GM18507 (cell line): ENCODE measurements at regions not wholly inside any gene's neighbourhood (a gene's known extent, or its start where the extent isn't known, plus 50 kb on each side); places are given as distances from the start of the nearest gene placed in this dataset.
"Not testable (repeated sequence)": the region's sequence is repeated elsewhere in the genome, so short reads cannot be mapped to it uniquely, and the experiment has no call there.

Experiments used
- DNase-seq: peaks from one replicate; pipeline ENCODE4 v3.0.0; 2011; ENCODE audit warnings: low read depth; ENCODE audit not compliant: insufficient read length; ENCODE audit errors: extremely low spot score
- FAIRE-seq: peaks from 2 replicates; lab custom pipeline; 2011; peaks lifted over from hg19 to GRCh38; lab: Jason Lieb, UNC

DNA sequence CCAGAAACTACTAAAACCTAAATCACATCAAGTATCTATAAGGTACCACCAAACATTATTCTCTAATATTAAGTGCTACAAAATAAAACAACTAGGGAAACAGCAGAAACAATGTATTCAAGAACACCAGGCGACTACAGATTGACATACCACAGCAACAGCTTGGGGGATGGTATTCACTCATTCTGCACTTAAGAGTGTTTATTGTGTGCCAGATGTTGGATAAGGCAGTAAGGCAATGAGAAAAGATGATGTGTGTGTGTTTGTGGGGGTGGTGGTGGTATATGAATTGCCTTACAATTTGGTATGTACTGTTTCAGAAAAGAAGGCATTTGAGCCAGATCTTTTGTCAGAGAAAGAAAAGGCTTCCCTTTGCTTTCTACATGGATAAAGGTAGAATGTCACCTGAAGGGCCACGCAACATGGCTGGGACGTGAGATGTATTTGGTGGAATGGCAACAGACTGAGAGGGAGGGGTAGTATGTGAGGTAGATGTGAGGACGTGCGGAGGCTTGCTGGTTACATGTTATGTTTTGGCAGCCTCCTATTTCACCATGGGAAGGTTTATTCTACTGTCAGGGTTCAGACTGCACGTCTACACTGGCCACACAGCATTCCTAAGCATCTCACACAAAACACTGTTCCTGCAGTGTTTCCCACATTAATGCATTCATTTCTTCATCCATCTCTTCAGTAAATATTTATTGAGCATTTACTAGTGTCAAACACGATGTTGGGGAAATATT is 300.7 kb downstream of the KLF12 start:
- DNase-seq, result no peak
- no peak for FAIRE-seq

DNA sequence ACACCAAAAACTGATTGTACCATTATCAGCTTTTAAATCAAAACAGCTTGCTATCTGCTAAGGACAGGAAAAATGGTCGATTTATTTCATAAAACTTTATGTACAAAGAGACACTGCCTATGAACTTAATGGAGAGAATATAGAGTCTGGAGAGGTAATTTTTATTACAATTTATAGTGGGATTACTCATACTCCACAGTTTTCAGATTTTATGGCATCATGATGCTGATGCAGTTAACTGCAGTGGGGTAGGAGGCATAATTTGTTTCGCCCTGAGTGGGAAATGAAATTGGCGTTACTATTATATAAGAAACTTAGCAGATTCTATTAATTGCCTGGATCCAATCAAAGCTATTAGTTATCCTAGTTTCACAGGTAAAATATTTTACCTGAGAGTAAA is 301.4 kb downstream of the KLF12 start:
- FAIRE-seq (no peak), DNase-seq (no peak)

DNA sequence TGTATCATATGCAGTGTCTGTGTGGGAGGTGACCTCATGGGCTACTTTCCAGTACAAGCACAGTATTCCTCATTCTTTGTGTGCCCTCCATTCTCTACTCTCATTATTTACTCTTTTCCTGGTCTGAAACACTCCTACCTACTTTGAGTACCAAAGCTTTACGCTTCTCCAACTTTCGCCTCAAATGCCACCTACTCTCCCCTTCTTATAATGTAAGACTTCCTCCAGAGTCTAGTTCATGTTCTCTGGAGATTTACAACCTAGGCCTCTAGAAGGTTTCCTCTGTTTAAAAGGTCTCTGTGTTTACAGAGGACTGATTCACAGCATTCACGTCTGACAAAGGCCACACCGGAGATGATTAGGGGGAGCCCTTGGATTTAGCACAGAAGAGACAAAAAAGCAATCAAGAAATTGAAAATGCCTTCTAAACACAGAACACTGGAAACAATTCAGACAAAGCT is 302.0 kb downstream of the KLF12 start:
- DNase-seq, result no peak
- FAIRE-seq, result no peak

DNA sequence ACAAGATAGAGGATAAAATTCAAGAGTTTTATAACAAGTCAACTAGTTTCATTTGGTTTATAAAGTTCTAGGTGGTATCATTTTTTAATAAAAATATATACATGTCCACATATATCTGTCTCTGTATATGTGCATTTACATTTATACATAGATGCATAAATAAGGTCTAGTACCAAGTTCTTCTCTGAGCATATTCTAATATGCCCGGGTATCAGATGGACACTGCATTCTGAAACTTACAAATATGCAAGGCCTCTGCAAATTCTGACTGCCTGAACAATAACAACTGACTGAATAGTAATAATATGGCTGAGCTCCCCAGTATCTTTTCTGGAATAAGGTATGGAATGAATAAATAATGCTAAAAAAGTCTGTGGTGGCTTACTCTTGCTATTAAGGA is 304.8 kb downstream of the KLF12 start:
- no peak for DNase-seq
- FAIRE-seq, result no peak

DNA sequence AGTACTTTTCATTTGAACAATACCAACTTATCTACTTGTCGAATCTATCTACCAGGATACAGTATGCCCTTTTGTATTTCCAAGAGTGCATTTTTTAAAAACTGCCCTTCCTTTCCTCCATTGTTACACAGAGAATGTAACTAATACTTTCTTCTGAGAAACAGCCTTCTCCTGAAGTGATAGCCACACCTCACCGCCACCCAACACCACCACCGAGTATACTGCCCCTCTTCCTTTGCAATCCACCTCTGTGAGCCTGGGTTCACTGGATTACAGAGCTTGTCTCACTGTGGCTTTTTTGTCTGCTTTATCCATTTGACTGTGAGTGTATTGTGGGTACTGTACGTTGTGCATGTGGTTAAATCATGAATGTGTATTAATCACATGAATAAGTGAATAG is 305.4 kb downstream of the KLF12 start:
- FAIRE-seq (peak; percentile 12), DNase-seq (no peak)

- FAIRE-seq (no peak), DNase-seq (no peak)
Measured at GRCh38 chr13:73827434-73827833, 306.8 kb downstream of the KLF12 start.

- no peak for DNase-seq
- no peak for FAIRE-seq
Measured at GRCh38 chr13:73825143-73825542, 309.1 kb downstream of the KLF12 start.

GRCh38 chr13:73822668-73823592 is 311.3 kb downstream of the KLF12 start:
- FAIRE-seq, result no peak
- DNase-seq, result no peak

DNA sequence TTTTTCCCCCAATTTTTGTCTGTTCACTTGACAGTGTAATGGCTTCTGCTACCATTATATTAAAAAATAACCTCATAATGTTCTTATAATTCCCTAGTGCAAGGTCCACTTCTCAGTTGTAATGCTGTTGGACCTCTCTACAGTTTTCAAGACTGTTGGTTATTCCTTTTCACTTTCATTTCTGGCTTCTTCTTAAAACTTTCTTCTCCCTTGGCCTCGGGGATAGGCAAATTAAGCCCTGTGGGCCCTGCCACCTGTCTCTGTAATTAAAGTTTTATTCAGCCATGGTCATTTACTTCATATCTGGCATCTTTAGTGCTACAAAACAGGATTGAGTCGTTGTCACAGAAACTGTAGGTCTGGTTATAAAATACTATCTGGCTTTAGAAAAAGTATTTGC is 313.5 kb downstream of the KLF12 start:
- DNase-seq (no peak), FAIRE-seq (no peak)

GRCh38 chr13:73820285-73820684 is 313.9 kb downstream of the KLF12 start:
- FAIRE-seq, result no peak
- no peak for DNase-seq

DNA sequence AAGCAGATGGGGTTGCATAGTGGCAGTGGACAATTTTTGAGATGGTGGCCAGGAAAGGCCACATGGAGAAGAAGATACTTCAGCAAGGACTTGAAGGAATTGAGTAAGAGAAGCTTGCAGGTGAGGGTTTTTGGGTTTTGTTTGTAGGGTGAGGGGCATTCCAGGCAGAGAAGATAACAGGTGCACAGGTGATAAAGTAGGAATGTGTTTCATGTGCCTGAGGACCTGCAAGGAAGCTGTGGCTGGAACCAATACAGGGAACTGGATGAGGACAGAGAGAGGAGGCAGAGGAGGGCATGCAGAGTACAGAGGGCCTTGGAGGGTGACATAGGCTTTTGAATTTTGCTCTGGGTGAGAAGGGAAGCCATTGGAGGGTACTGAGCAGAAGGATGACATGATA is 314.5 kb downstream of the KLF12 start:
- FAIRE-seq, result no peak
- no peak for DNase-seq

- DNase-seq, result no peak
- no peak for FAIRE-seq
Measured at GRCh38 chr13:73816702-73817101, 317.5 kb downstream of the KLF12 start.

- DNase-seq (no peak), FAIRE-seq (no peak)
Measured at GRCh38 chr13:73815796-73816195, 318.4 kb downstream of the KLF12 start.

DNA sequence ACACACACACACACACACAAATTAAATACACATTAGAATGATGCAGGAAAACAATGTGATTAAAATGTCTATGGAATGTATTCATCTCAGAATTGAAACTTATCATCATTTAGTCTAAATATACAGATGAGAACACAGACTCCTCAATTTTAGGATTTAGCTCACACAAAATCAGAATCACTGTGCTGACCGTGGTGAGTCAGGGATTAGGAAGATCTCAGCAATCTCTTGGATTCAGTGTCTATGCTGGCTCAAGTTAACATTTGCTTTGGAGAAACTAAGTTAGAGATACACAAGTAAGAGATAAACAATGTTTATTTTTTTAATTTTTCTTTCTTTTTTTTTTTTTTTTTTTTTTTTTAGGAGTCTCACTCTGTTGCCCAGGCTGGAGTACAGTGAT is 323.6 kb downstream of the KLF12 start:
- FAIRE-seq (no peak), DNase-seq (no peak)

DNA sequence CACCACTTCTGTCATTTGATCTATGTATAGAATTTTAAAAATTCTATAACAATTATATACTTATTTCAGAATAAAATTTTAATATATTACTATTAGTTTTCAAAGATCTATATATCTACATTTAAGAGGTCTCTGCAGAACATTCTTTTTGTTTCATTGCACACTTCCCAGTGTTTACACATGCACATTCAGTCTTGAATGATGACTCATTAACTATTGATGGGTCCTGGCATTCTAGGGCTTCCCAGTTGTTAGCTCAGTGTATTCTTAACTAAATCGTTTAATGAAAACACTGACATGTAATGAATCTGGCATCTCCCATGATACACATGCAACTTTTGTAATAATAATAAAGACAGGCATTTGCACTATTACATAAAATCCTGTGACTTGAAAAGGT is 324.6 kb downstream of the KLF12 start:
- FAIRE-seq (no peak), DNase-seq (no peak)

DNA sequence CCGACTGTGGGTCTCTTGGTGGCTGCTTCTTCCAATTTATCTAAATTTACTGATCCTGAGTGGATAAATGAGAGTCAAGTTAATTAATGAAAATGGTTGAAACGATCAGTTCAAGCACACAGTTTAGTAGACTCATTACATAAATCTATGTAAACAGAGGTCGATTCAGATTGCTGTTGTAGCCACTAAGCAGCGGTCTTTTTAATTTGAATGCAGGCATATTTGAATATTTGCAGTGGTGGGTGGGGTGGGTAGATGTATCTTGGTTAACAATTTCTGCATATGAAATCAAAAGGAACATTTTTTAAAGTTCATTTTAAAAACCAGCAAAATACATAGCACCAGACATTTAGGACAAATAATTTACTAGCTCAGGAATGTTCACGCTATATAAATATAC is 325.9 kb downstream of the KLF12 start:
- FAIRE-seq, result no peak
- DNase-seq, result no peak

DNA sequence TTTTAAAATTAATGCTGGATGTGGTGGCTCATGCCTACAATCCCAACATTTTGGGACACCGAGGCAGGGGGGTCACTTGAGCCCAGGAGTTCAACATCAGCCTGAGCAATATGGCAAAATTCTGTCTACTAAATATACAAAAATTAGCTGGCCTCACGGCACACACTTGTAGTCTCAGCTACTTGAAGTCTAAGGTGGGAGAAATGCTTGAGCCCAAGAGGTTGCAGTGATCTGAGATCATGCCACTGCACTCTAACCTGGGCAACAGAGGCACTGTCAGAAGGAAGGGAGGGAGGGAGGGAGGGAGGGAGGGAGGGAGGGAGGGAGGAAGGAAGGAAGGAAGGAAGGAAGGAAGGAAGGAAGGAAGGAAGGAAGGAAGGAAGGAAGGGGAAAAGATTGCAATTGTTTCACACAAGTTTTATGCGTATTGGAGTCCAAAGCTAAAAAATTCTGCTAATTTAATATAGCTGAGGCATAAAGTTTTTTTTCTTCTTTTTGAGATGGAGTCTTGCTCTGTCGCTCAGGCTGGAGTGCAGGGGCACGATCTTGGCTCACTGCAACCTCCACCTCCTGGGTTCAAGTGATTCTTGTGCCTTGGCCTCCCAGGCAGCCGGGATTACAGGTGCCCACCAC is 328.8 kb downstream of the KLF12 start:
- FAIRE-seq, DNase-seq: not testable (repeated sequence)

GRCh38 chr13:73803997-73804396 is 330.2 kb downstream of the KLF12 start:
- FAIRE-seq (no peak), DNase-seq (no peak)

GRCh38 chr13:73800011-73800410 is 334.2 kb downstream of the KLF12 start:
- DNase-seq (no peak), FAIRE-seq (no peak)

DNA sequence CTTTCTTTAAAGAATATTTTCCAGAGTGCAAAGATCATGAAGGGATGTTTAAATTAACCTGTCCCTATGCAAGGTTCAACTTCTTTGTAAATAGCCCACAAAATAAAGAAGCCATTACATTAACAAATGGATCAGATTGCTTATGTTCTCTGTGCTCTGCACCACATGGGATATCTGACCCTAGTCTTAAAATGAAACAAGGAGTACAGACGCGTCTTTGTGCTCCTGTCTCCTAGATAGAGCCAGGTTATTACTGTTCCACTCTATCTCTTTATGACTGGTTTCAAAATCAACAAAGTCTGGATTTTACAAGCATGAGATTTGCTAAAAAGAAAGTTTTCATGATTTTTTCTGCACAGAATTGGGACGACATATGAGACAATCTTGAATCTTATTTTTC is 339.4 kb downstream of the KLF12 start:
- DNase-seq (no peak), FAIRE-seq (no peak)
